GM18867 (cell line): ENCODE measurements at regions not wholly inside any gene's neighbourhood (a gene's known extent, or its start where the extent isn't known, plus 50 kb on each side); places are given as distances from the start of the nearest gene placed in this dataset.

Experiments
- ATAC-seq: cut with Tn5 transposase; IDR thresholded peaks from one replicate; pipeline ENCODE4 v1.9.1; 2021; ENCODE audit warnings: mild to moderate bottlenecking, moderate library complexity; ENCODE audit not compliant: unreplicated experiment

GRCh38 chr4:140809676-140810075 is 53.5 kb upstream of the TBC1D9 start:
- no peak for ATAC-seq

- no peak for ATAC-seq
Measured at GRCh38 chr4:140808256-140808655, 52.1 kb upstream of the TBC1D9 start.

- ATAC-seq, result peak; percentile 91
Measured at GRCh38 chr4:140807491-140808252, 51.5 kb upstream of the TBC1D9 start.

- peak; percentile 69 for ATAC-seq
Measured at GRCh38 chr4:140806163-140806562, 50.0 kb upstream of the TBC1D9 start.
